ENCODE measurements at regions not wholly inside any gene's neighbourhood (a gene's known extent, or its start where the extent isn't known, plus 50 kb on each side); places are given as distances from the start of the nearest gene placed in this dataset.
"Not testable (repeated sequence)": the region's sequence is repeated elsewhere in the genome, so short reads cannot be mapped to it uniquely, and the experiment has no call there.

- not testable (repeated sequence) for H3K4me3 Mint-ChIP-seq; H3K9me3 Mint-ChIP-seq; H3K36me3 Mint-ChIP-seq (ENCODE audit: low read depth); H3K27me3 Mint-ChIP-seq (ENCODE audit: low read depth, poor library complexity); H3K4me1 Mint-ChIP-seq; H3K27ac Mint-ChIP-seq; DNase-seq
Observed at GRCh38 chr5:34266151-34266550, 223.1 kb upstream of the C1QTNF3 start.

GRCh38 chr5:34296759-34297158, 253.7 kb upstream of the C1QTNF3 start:
- H3K4me1 Mint-ChIP-seq; H3K9me3 Mint-ChIP-seq; DNase-seq; H3K27me3 Mint-ChIP-seq (ENCODE audit: low read depth, poor library complexity); H3K27ac Mint-ChIP-seq; H3K36me3 Mint-ChIP-seq (ENCODE audit: low read depth); H3K4me3 Mint-ChIP-seq: not testable (repeated sequence)

GRCh38 chr5:34329201-34329600, 286.2 kb upstream of the C1QTNF3 start:
- not testable (repeated sequence) for H3K4me3 Mint-ChIP-seq; H3K27ac Mint-ChIP-seq; H3K4me1 Mint-ChIP-seq; DNase-seq; H3K27me3 Mint-ChIP-seq (ENCODE audit: low read depth, poor library complexity); H3K36me3 Mint-ChIP-seq (ENCODE audit: low read depth); H3K9me3 Mint-ChIP-seq

GRCh38 chr5:34329611-34330108, 286.6 kb upstream of the C1QTNF3 start:
- not testable (repeated sequence) for H3K9me3 Mint-ChIP-seq; H3K27ac Mint-ChIP-seq; H3K4me1 Mint-ChIP-seq; H3K27me3 Mint-ChIP-seq (ENCODE audit: low read depth, poor library complexity); DNase-seq; H3K36me3 Mint-ChIP-seq (ENCODE audit: low read depth); H3K4me3 Mint-ChIP-seq

GRCh38 chr5:34331928-34332454, 289.0 kb upstream of the C1QTNF3 start:
- not testable (repeated sequence) for H3K4me1 Mint-ChIP-seq; H3K36me3 Mint-ChIP-seq (ENCODE audit: low read depth); H3K9me3 Mint-ChIP-seq; H3K4me3 Mint-ChIP-seq; H3K27me3 Mint-ChIP-seq (ENCODE audit: low read depth, poor library complexity); DNase-seq; H3K27ac Mint-ChIP-seq

- not testable (repeated sequence) for H3K27me3 Mint-ChIP-seq (ENCODE audit: low read depth, poor library complexity); H3K9me3 Mint-ChIP-seq; DNase-seq; H3K4me3 Mint-ChIP-seq; H3K27ac Mint-ChIP-seq; H3K36me3 Mint-ChIP-seq (ENCODE audit: low read depth); H3K4me1 Mint-ChIP-seq
Observed at GRCh38 chr5:34339408-34340001, 296.5 kb upstream of the C1QTNF3 start.

GRCh38 chr5:34354440-34354839, 301.7 kb upstream of the RAI14 start:
- not testable (repeated sequence) for H3K4me1 Mint-ChIP-seq; H3K27ac Mint-ChIP-seq; H3K9me3 Mint-ChIP-seq; H3K4me3 Mint-ChIP-seq; H3K27me3 Mint-ChIP-seq (ENCODE audit: low read depth, poor library complexity); DNase-seq; H3K36me3 Mint-ChIP-seq (ENCODE audit: low read depth)

GRCh38 chr5:34371417-34371816, 284.7 kb upstream of the RAI14 start:
- DNase-seq; H3K36me3 Mint-ChIP-seq (ENCODE audit: low read depth); H3K4me1 Mint-ChIP-seq; H3K27ac Mint-ChIP-seq; H3K27me3 Mint-ChIP-seq (ENCODE audit: low read depth, poor library complexity); H3K9me3 Mint-ChIP-seq; H3K4me3 Mint-ChIP-seq: not testable (repeated sequence)

GRCh38 chr5:34371817-34372216, 284.3 kb upstream of the RAI14 start:
- not testable (repeated sequence) for H3K9me3 Mint-ChIP-seq; DNase-seq; H3K27ac Mint-ChIP-seq; H3K27me3 Mint-ChIP-seq (ENCODE audit: low read depth, poor library complexity); H3K4me3 Mint-ChIP-seq; H3K36me3 Mint-ChIP-seq (ENCODE audit: low read depth); H3K4me1 Mint-ChIP-seq

- H3K36me3 Mint-ChIP-seq (ENCODE audit: low read depth); H3K9me3 Mint-ChIP-seq: not testable (repeated sequence)
Observed at GRCh38 chr5:34372739-34373138, 283.4 kb upstream of the RAI14 start.

GRCh38 chr5:34377651-34378050, 278.5 kb upstream of the RAI14 start:
- not testable (repeated sequence) for DNase-seq; H3K27me3 Mint-ChIP-seq (ENCODE audit: low read depth, poor library complexity); H3K27ac Mint-ChIP-seq; H3K4me3 Mint-ChIP-seq; H3K4me1 Mint-ChIP-seq; H3K36me3 Mint-ChIP-seq (ENCODE audit: low read depth)
- peaks cover 12% of the 10 kb centered on the region for H3K9me3 Mint-ChIP-seq

More at GRCh38 chr5:34372739-34373138, 283.4 kb upstream of the RAI14 start:
- H3K27ac Mint-ChIP-seq; H3K27me3 Mint-ChIP-seq (ENCODE audit: low read depth, poor library complexity); H3K4me3 Mint-ChIP-seq; H3K4me1 Mint-ChIP-seq; DNase-seq: not testable (repeated sequence)

- H3K9me3 Mint-ChIP-seq = peaks cover 12% of the 10 kb centered on the region
- not testable (repeated sequence) for H3K27ac Mint-ChIP-seq; H3K4me1 Mint-ChIP-seq; H3K4me3 Mint-ChIP-seq; H3K27me3 Mint-ChIP-seq (ENCODE audit: low read depth, poor library complexity); DNase-seq; H3K36me3 Mint-ChIP-seq (ENCODE audit: low read depth)
Observed at GRCh38 chr5:34378498-34378897, 277.6 kb upstream of the RAI14 start.

GRCh38 chr5:34388754-34389153, 267.4 kb upstream of the RAI14 start:
- not testable (repeated sequence) for H3K9me3 Mint-ChIP-seq; H3K36me3 Mint-ChIP-seq (ENCODE audit: low read depth); DNase-seq; H3K4me1 Mint-ChIP-seq; H3K4me3 Mint-ChIP-seq; H3K27me3 Mint-ChIP-seq (ENCODE audit: low read depth, poor library complexity); H3K27ac Mint-ChIP-seq
